Stimulated activated CD4-positive, alpha-beta T cell treated with anti-CD3 and anti-CD28 coated beads, Interleukin-12 subunit alpha, Interleukin-12 subunit beta, amount 100 ng/mL, for 48 hours (primary cell): ENCODE measurements at regions not wholly inside any gene's neighbourhood (a gene's known extent, or its start where the extent isn't known, plus 50 kb on each side); places are given as distances from the start of the nearest gene placed in this dataset.
"Not testable (repeated sequence)": the region's sequence is repeated elsewhere in the genome, so short reads cannot be mapped to it uniquely, and the experiment has no call there.

Experiments
- DNase-seq, 3 donors: peaks; one replicate each; pipeline ENCODE4 v3.0.0-alpha.2; 2020; ENCODE audit warnings: low read depth in 2 of 3, low spot score in 1 of 3

DNA sequence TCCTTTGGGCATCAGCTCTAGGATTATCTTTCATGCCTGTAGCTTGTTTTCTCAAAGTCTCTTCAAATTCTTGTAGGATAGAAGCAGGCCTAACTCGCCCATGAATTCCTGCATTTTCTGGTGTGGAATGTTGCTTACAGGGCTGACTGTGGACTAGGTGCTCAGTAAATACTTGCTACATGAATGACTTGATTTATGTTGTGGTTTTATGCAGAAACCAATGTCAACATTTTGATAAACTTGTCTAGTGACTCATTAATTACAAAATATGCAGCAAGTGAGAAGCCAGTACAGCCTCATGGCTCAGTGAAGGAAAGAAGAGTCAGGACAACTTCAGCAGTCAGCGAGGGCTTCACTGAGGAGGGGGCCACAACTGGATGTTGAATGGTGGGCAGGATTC, 110.6 kb upstream of the SIX2 start:
- DNase-seq: no peak

DNA sequence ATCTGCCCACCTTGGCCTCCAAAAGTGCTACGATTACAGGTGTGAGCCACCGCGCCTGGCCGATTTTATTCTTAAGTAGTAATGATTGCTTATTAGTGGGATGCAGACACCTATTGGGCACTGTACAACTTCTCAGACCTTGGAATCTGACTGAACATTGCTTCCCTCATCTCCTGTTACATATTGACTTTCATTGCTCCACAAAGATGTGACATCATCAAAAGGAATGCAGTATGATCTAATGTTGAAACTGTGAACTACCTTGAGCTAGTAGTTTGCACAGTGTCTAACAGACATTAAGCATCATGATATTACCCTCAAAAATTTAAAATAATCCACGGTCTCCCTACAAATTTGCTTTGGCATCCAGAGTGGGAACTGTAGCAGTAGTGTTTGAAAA, 109.8 kb upstream of the SIX2 start:
- DNase-seq: no peak

DNA sequence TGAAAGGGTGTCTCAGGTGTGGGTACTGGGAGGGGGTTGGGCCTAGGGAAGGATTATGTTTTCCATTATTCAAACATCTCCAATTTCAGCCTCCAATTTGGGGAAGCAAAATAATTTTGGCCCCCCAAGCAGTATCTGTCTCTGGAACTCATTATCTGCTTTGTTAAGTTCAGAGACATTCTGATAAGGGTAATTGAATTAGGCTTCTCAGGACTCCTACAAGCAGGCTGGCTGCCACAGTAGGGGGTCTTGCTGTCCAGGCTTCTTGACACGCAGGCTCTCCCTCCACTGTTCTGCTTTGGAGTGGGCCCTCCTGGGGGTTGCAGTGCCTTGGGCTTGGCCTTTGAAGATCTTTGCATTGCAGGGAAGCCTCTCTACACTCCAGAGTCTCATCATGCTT, 108.1 kb upstream of the SIX2 start:
- no peak for DNase-seq

DNA sequence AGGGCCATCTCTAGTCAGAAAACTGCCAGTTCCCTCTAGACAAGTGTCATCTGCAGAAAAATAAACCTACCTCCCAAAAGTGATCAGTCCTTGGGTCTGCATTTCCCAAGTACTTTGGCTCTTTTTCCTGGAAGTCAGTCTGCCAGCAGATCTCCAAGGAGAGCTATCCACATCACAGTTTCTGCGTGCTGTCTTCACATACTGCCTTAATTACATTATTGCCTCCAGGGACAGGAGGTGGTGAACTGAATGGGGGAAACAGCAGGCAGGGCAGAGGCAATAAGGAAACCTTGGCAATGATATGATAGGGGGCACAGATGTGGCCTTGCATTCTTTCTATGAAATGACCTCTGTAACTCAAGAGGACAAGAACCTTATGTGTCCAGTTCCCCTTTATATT, 105.9 kb upstream of the SIX2 start:
- DNase-seq: no peak

DNA sequence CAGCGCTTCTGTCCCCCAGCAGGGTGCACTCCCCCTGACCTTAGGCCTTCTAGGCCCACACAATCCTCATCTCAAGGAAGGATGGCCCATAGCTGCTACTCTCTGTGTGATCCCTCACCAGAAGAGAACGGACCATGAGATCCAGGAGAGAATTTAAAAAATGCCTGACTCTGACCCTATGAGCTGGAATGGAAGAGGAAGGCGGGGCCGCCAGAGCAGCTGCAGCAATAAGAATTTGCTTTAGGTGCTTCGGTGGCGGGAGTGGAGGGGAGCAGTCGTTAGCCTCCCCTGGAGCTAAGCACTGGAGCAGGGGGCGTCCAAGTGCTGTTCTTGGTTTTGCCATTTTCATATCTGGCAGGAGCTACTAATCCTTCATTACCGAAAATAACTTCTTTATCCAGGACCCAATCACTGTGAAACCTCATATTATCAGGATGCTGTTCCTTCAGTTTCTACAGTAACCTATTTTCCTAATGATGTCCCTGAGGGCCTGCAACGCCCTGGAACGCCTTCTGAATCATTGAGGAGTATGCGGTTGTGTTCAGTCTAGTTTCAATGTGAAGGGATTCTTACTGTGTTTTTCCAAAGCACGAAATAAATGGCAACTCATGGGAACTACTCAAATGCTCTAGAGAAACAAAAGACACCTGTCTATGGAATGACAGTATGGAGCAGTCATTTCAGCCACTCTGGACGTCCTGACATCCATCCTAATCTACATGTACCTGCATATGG, 105.1 kb upstream of the SIX2 start:
- DNase-seq: no peak

DNA sequence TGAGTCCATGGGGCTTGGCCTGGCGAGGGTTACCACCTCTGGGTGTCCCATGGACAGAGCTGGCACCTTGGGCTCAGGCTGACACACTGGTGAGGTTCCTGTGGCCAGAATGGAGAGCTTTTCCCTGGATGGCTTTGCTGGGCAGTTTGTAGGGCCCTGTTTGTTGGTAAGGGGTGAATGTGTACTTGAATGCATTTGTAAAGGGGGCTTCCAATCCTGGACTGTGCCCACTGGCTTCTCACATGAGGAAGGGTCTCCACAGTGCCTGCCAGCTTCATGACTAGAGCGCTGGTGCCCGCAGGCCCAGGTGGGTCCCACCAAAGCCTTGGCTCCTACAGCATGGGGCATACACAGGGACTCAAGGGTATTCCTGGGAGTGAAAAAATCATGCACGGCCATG, 103.5 kb upstream of the SIX2 start:
- no peak for DNase-seq

DNA sequence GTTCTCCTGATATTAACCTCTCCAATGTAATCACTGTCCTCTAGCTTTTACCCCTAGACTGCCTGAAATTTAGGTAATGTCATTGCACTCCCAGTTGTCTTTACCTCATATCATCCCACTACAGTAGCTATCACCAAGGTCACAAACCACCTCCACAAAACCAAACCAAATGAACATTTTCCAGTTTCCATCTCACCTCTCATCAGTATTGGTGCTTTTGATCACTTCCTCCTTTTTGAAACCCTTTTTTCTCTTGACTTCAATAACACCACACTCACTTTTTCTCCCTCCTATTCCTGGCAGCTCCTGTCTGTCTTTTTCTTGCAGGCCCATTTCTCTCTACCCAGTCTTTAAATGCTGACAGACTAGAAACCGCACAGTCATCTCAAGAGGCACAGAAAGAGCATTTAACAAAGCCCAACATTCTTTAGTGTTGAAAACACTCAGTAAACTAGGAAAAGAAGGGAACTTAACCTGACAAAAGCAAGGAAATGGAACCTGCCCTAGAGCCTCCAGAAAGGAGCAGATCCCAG, 95.9 kb upstream of the SIX2 start:
- DNase-seq: no peak

DNA sequence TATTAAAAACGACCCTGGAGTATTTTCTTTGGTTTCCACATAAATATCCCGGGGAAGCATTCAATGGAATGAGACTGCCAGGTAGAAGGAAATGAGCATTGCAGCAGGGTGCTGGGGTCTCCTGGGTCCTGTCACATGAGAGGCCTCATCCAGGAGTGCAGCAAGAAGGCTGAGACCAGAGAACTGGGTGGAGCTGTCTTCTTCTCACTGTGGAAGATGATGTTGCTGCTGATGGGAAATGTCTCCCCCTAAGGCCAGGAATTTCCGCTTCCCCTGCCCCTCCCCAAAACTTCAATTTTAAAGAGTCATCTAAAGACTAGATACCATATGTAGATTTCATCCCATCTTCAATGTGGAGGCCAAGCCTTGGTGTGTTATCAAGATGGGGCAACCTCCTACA, 95.2 kb upstream of the SIX2 start:
- DNase-seq: no peak

DNA sequence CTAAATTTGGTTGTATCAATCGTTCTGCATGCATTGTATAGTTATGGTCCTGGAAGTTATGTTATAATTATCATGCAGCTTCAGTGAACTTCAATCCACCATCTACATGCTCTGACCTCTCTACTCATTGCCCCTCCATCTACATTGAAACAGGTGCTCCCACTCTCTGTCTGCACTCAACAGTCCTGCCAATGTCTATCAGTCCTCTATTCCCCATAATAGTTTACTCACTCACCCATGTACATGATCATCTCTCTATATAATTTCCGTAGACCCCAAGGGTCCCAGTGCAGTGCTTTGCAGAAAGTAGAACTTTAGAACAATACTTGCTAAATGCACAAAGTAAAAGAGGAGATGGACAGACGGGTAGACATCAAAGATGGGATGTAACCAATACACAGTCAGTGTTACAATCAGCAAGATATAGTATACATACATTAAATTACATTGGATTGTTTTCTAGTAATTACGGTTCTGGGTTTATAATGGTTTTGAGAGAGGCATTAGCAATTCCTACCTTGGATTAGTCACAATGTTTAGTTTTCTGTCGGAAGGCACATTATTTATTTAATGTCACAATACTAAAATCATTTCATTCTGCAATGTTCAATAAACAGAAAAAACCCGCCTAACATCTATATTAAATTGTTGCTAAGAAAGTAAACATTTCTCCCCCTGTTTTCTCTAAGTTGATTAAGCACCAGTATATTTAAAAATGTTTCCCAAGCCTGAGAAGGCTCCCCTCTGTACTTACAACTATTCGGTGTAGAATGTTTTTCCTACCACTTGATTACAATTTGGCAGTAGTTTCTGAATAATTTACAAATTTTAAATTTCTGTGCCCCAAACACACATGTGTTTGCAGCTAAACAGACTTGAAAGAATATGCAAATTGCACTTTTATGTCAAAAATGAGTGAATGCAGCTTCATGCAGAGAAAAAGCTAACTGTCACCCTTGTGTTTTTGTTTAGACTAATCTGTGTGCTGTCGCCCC, 94.4 kb upstream of the SIX2 start:
- DNase-seq: no peak

DNA sequence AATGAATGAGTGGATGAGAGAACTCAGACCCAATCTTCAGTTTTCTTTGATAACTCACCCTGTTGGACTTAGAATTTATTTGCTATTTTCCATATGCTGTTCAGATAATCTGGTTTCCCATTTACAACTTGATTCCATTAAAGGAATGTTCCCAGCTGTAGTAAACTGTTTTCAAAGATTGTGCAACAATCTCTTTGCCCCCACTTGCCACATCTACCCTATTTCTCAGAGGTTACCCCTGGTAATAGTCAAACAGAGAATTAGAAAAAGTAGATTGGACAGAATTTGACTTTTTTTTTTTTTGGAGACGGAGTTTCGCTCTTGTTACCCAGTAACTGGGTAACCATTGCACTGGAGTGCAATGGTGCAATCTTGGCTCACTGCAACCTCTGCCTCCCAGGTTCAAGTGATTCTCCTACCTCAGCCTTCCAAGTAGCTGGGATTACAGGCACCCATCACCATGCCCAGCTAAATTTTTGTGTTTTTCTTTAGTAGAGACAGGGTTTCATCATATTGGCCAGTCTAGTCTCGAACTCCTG, 93.4 kb upstream of the SIX2 start:
- no peak for DNase-seq

DNA sequence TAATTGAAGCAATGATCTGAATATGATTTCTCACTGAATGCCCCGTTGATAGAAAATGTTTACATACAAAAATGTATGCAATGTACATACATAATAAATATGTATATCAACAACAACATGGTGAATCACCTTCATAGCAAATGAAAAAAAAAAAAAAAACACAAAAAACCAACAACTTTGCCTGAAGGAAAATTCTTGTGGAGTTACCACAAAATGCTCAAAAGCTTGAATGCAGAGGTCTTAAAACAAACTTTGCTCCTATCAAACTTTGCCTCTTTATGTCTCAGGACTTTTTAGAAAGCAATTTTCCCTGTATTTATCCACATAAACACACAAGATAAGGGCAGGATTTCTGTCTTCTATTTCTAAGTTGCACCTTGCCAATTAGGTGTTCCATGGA, 92.9 kb upstream of the SIX2 start:
- no peak for DNase-seq

DNA sequence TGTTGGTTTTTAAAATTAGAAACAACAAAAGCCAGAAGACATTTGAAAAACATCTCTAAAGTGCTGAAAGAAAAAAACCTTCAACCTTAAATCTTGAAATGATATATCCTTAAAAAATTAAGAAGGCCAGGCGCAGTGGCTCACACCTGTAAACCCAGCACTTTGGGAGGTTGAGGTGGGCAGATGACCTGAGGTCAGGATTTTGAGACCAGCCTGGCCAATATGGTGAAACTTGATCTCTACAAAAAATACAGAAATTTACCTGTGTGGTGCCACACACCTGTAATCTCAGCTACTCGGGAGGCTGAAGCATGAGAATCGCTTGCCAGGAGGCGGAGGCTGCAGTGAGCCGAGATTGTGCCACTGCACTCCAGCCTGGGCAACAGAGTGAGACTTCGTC, 87.7 kb upstream of the SIX2 start:
- DNase-seq: no peak

DNA sequence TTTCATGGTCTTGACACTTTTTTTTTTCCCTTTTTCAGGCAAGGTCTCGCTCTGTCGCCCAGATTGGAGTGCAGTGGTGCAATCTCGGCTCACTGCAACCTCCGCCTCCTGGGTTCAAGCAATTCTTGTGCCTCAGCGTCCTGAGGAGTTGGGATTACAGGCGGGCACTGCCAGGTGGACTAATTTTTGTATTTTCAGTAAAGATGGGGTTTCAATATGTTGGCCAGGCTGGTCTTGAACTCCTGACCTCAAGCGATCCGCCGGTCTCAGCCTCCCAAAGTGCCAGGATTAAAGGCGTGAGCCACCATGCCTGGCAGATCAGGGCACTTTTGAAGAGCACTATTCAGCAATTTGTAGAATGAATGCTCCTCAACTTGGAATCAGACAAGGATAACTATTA, 86.8 kb upstream of the SIX2 start:
- not testable (repeated sequence) for DNase-seq

DNA sequence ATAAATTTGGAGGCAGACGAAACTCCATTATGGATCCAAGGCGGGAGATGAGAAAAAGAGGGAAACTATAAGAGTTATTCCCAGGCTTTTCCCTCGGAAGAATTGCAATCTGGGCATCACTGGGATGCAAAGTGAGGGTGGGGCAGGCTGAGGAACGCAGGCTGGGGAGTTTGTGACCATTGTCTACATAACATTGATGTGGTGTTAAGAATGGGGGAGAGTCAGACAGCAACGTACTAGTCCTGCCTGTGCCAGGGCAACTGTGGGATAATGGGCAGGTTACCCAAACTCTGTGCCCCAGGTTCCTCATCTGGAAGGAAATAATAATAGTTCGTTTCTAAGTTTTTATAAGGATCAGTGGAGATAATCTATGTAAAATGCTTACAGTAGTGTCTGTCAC, 84.4 kb upstream of the SIX2 start:
- no peak for DNase-seq

DNA sequence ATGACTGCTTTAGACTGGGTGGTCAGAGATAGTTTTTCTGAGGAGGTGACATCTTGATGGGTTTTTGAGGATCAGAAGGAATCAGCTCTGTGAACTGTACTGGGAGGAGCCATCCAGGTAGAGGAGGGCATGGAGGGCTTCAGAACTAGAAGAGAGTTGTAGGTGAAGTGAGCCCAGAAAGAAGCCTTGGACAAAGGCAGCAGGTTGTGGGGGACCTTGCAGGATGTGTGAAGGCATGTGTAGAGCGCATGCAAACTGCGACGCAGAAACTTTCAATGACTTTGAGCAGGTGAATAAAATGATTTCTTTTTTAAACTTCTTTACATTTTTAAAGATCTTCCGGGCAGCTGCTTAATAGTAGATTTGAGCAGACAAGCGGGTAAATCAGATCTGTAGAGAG, 83.9 kb upstream of the SIX2 start:
- DNase-seq: no peak

DNA sequence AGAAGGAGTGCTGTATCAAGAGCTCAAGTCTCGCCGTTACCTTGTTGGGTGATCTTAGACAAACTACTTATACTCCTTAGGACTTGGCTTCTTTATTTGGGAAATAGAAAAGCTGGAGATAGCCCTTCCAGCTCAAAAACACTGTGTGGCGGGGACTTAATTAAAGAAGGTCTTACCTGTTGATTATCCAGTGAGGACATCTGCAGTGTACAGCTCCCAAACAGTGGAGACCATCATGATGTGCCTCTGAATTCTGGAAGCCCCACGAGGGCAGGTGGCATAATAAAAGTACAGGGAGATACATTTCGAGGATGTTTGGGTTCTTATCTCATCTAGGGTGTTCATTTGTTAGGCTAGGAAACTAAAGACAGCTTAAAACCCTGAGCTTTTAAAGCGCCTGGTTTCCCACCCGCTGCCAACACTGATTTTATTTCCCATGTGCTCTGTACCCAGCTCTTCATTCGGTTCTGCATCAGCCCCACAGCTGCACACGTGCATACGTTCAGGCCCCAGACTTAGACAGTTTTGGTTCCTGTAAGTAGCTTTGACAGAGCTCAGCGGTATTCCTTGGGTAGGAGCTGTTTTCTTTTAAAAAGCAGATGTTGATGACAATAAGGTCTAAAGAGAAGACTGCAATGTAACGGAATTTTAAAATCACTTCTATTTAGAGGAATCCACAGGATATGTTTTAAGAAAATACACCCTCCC, 80.5 kb upstream of the SIX2 start:
- no peak for DNase-seq

DNA sequence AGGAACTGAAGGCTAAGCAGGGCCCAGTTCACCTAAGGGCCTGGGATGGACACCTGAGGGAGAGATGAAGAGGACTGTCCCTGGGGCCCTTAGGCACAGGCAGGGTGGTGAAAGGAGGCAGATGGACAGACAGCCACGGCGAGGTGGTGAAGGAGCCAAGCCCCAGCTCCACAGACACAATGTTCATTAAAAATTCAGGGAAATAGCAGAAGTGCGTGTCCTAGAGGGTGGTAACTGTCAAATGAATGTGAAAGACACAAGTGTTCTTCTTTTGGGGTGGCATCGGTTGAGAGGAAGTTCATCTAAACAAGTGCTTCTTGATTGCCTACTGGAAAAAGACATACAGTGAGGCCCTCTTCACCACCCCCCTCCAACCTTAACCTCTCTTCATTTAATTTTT, 76.2 kb upstream of the SIX2 start:
- DNase-seq: no peak

DNA sequence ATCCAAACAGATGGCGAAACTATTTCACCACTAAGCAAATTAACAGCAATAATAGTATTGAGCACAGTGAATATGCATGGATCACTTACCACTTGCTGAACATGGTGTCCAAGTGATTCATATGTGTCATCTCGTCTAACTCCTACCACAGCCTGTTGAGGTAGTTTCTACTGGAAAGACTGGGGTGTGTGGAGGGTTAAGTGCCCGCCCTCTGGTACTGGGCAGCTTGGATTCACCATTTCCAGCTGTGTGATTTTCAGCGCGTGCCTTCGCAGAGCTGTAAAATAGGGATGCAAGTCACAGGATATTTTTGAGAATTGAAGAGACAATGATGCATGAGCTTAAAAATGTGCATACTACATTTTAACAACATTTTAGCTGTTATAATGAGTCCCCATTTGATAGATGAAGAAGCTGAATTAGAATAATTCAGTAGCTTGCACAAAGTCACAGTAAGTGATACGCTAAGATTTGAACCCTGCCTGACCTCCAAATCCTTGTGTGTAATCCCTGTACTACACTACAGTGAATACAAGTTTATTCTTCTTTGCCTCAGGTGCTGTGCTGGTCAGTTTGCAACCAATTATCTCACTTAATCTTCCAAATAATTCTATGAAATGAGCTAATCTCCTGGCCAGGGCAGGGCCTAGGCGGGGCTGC, 75.2 kb upstream of the SIX2 start:
- DNase-seq: no peak

DNA sequence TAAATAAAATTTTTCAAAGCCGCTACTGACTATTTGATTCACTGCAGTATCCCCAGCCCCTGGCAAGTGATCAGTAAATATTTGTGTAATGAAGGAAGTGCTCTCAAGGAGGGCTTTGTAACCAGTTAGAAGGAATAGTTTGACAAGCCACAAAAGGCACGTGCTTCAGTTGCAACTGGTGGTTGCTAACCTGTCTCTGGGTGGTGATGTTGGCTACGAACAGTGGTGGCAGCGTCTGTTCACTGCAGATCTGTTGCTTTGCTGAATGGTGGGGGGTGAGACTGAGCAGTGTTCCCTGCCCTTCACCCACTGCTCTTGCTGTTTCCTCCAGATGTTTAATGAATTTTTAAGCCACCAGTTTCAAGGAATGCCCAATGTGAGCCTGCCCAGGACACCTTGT, 73.9 kb upstream of the SIX2 start:
- DNase-seq: no peak

DNA sequence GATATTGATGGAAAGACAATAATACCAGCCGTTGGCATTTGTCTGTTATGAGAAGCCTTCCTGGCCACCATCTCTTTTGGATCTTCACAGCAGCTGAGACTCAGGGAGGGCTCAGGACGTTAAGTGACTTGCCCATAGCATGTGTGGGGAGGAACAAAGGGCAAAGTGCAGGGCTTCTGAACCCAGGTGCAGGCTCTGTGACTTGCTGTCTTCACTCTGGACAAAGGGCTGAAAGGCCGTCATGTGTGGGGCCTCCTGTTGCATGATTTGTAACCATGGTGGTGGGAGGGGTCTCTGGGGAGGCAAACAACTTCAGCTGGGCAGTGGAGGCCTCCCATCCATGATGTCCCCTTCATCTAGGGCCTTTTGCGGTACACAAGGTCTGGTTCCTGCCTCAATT, 65.5 kb upstream of the SIX2 start:
- DNase-seq: no peak

DNA sequence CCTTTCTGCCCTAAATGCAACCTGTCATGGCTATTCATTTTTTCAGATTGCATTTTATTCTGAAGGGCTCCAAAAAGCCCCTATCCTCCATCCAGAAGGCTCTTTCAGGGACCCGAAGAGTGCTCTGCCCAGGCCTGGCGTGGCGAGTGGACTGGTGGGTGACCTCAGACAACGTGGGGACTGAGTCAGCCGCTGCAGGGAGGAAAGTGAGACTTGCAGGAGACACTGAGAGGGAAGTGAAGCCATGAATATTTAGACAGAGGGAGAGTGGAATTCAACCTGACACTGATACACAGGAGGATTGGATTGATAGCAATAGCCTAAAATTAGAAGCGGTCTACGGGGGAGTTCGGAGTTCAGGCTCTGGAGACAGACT, 63.6 kb upstream of the SIX2 start:
- DNase-seq: no peak
